ENCODE measurements at regions not wholly inside any gene's neighbourhood (a gene's known extent, or its start where the extent isn't known, plus 50 kb on each side); places are given as distances from the start of the nearest gene placed in this dataset.

DNA sequence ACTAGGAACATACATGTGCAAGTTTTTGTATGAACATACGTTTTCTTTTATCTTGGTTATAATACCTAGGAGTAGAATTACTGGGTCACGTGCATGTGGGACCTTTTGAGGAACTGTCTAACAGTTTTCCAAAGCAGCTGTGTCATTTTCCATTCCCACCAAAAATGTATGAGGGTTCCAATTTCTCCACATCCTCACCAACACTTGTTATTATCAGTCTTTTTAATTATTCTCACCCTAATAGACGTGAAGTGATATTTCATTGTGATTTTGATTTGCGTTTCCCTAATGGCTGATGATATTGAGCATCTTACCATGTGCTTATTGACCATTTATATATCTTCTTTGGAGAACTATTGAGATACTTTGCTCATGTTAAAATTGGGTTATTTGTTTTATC is 162.1 kb downstream of the CHST1 start:
- H3K79me2 ChIP-seq (ENCODE audit: insufficient read depth, low read length) = no peaks in the 10 kb centered on the region
- no peak overlapping the region for H3K4me2 ChIP-seq (ENCODE audit: low read length)
- no peak for FAIRE-seq
- no peaks in the 10 kb centered on the region for H3K36me3 ChIP-seq (ENCODE audit: insufficient read depth, low read length)
- H3K4me3 ChIP-seq (ENCODE audit: insufficient read depth, low read depth, low read length) = no peak overlapping the region
- H3K9ac ChIP-seq (ENCODE audit: low read length) = no peak overlapping the region
- H3K4me1 ChIP-seq (ENCODE audit: insufficient read depth, low read length) = no peaks in the 10 kb centered on the region
- no peak overlapping the region for H3K27ac ChIP-seq (ENCODE audit: low read depth, low read length)
- H3K9me3 Mint-ChIP-seq (ENCODE audit: unreplicated experiment) = peaks cover 2% of the 10 kb centered on the region
- no peaks in the 10 kb centered on the region for H3K36me3 Mint-ChIP-seq (ENCODE audit: low read depth, unreplicated experiment)
- peaks cover 36% of the 10 kb centered on the region for H3K27me3 Mint-ChIP-seq (ENCODE audit: low read depth, unreplicated experiment)
- H3K27me3 ChIP-seq (ENCODE audit: insufficient read depth, low read length) = peaks cover 4% of the 10 kb centered on the region
- H3K4me1 Mint-ChIP-seq (ENCODE audit: low read depth, unreplicated experiment) = peaks cover 4% of the 10 kb centered on the region
- TF ChIP-seq, protein P1, sequence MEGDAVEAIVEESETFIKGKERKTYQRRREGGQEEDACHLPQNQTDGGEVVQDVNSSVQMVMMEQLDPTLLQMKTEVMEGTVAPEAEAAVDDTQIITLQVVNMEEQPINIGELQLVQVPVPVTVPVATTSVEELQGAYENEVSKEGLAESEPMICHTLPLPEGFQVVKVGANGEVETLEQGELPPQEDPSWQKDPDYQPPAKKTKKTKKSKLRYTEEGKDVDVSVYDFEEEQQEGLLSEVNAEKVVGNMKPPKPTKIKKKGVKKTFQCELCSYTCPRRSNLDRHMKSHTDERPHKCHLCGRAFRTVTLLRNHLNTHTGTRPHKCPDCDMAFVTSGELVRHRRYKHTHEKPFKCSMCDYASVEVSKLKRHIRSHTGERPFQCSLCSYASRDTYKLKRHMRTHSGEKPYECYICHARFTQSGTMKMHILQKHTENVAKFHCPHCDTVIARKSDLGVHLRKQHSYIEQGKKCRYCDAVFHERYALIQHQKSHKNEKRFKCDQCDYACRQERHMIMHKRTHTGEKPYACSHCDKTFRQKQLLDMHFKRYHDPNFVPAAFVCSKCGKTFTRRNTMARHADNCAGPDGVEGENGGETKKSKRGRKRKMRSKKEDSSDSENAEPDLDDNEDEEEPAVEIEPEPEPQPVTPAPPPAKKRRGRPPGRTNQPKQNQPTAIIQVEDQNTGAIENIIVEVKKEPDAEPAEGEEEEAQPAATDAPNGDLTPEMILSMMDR (IDR thresholded peaks at IDR 0.05; ENCODE audit: insufficient read depth, low read depth, low read length) = no peak
- TF ChIP-seq EZH2 (IDR thresholded peaks at IDR 0.05; ENCODE audit: insufficient read depth, low read length) = no peak
- H3K27ac Mint-ChIP-seq (ENCODE audit: unreplicated experiment) = no peak overlapping the region
- no peaks in the 10 kb centered on the region for H4K20me1 ChIP-seq (ENCODE audit: insufficient read depth, low read length)
- H3K9me3 ChIP-seq (ENCODE audit: insufficient read depth, low read depth, low read length) = no peaks in the 10 kb centered on the region
- no peak overlapping the region for H2AFZ ChIP-seq (ENCODE audit: low read depth, low read length)
- no peak for DNase-seq (ENCODE audit: low read depth)
- no peak overlapping the region for H3K4me3 Mint-ChIP-seq (ENCODE audit: unreplicated experiment)

DNA sequence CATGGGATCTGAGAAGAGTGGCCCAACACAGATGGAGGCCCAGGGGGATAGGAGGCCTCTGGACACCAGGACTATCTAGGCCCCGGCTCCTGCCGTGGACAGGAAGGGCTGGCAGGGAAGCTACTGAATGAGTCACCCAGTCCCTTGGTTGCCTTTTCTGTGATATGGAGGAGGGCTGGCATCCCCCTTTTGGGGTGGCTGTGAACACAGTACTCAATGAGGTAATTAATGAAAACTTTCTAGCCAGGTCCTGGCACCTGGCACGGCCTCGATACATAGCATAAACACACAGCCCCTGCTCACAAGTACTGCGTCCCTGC is 163.2 kb downstream of the CHST1 start:
- Mint-ChIP-seq H3K4me1 (ENCODE audit: low read depth, unreplicated experiment) (peaks cover 4% of the 10 kb centered on the region), H3K36me3 (ENCODE audit: low read depth, unreplicated experiment) (no peaks in the 10 kb centered on the region), H3K27me3 (ENCODE audit: low read depth, unreplicated experiment) (peaks cover 32% of the 10 kb centered on the region), H3K27ac (ENCODE audit: unreplicated experiment) (no peak overlapping the region), H3K9me3 (ENCODE audit: unreplicated experiment) (peaks cover 2% of the 10 kb centered on the region), H3K4me3 (ENCODE audit: unreplicated experiment) (no peak overlapping the region)
- H3K36me3 ChIP-seq (ENCODE audit: insufficient read depth, low read length) = no peaks in the 10 kb centered on the region
- H3K4me3 ChIP-seq (ENCODE audit: insufficient read depth, low read depth, low read length) = no peak overlapping the region
- no peaks in the 10 kb centered on the region for H3K79me2 ChIP-seq (ENCODE audit: insufficient read depth, low read length)
- H2AFZ ChIP-seq (ENCODE audit: low read depth, low read length) = no peak overlapping the region
- no peak overlapping the region for H3K9ac ChIP-seq (ENCODE audit: low read length)
- H3K4me1 ChIP-seq (ENCODE audit: insufficient read depth, low read length) = no peaks in the 10 kb centered on the region
- no peaks in the 10 kb centered on the region for H3K9me3 ChIP-seq (ENCODE audit: insufficient read depth, low read depth, low read length)
- no peak overlapping the region for H3K4me2 ChIP-seq (ENCODE audit: low read length)
- H4K20me1 ChIP-seq (ENCODE audit: insufficient read depth, low read length) = no peaks in the 10 kb centered on the region
- no peak overlapping the region for H3K27ac ChIP-seq (ENCODE audit: low read depth, low read length)
- DNase-seq (ENCODE audit: low read depth) (no peak), FAIRE-seq (no peak)
- TF ChIP-seq, protein P1 (IDR thresholded peaks at IDR 0.05; ENCODE audit: insufficient read depth, low read depth, low read length) = no peak
- H3K27me3 ChIP-seq (ENCODE audit: insufficient read depth, low read length) = peaks cover 4% of the 10 kb centered on the region

- Mint-ChIP-seq H3K27ac (ENCODE audit: unreplicated experiment) (no peak overlapping the region), H3K4me3 (ENCODE audit: unreplicated experiment) (no peak overlapping the region), H3K9me3 (ENCODE audit: unreplicated experiment) (peaks cover 2% of the 10 kb centered on the region), H3K27me3 (ENCODE audit: low read depth, unreplicated experiment) (peaks cover 30% of the 10 kb centered on the region), H3K4me1 (ENCODE audit: low read depth, unreplicated experiment) (peaks cover 4% of the 10 kb centered on the region), H3K36me3 (ENCODE audit: low read depth, unreplicated experiment) (no peaks in the 10 kb centered on the region)
- TF ChIP-seq, protein P1 (IDR thresholded peaks at IDR 0.05; ENCODE audit: insufficient read depth, low read depth, low read length) = no peak
- no peak for TF ChIP-seq EZH2 (IDR thresholded peaks at IDR 0.05; ENCODE audit: insufficient read depth, low read length)
- H3K27me3 ChIP-seq (ENCODE audit: insufficient read depth, low read length) = peaks cover 4% of the 10 kb centered on the region
- H3K4me1 ChIP-seq (ENCODE audit: insufficient read depth, low read length) = no peaks in the 10 kb centered on the region
- no peaks in the 10 kb centered on the region for H3K9me3 ChIP-seq (ENCODE audit: insufficient read depth, low read depth, low read length)
- FAIRE-seq = no peak
- H4K20me1 ChIP-seq (ENCODE audit: insufficient read depth, low read length) = no peaks in the 10 kb centered on the region
- no peaks in the 10 kb centered on the region for H3K79me2 ChIP-seq (ENCODE audit: insufficient read depth, low read length)
- H3K27ac ChIP-seq (ENCODE audit: low read depth, low read length) = no peak overlapping the region
- no peak overlapping the region for H3K4me2 ChIP-seq (ENCODE audit: low read length)
- DNase-seq (ENCODE audit: low read depth) = no peak
- H3K36me3 ChIP-seq (ENCODE audit: insufficient read depth, low read length) = no peaks in the 10 kb centered on the region
- no peak overlapping the region for H3K9ac ChIP-seq (ENCODE audit: low read length)
- H3K4me3 ChIP-seq (ENCODE audit: insufficient read depth, low read depth, low read length) = no peak overlapping the region
- peak overlapping the region; percentile 10 for H2AFZ ChIP-seq (ENCODE audit: low read depth, low read length)
Measured at GRCh38 chr11:45501392-45502225, 163.8 kb downstream of the CHST1 start.
